Breast epithelium (tissue), 3 donors: ENCODE measurements at regions not wholly inside any gene's neighbourhood (a gene's known extent, or its start where the extent isn't known, plus 50 kb on each side); places are given as distances from the start of the nearest gene placed in this dataset.

ENCODE experiments used
- POLR2A ChIP-seq: fragments of 450-650 bp; IDR thresholded peaks from one replicate; pipeline ENCODE4 v1.6.1; 2016; ENCODE audit warnings: antibody characterized with exemption, mild to moderate bottlenecking, moderate library complexity
- TF ChIP-seq, protein P1 (sequence below), 3 donors: fragments of 450-650 bp; IDR thresholded peaks; one replicate each; pipeline ENCODE4 v1.5.1; 2016 to 2017; ENCODE audit warnings: antibody characterized with exemption in 3 of 3, mild to moderate bottlenecking in 3 of 3, moderate library complexity in 3 of 3

DNA sequence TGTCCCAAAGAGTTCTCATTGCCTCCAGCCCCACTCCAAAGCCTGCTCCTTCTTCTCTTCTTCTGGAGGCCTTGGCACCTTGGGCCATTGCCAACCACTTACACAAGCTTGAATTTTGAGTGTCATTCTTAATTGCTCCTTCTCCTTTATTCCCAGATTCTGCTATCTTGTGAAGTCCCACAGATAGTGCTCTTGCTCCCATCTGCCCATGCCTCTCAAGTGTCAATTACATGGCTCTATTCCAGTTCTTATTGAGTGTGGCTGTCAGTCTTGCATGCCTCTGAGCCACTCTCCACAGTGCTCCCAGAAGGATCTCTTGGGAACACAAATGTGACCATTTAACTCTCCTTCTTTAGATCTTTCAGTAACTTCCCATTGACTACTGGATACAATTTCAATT lies 117.3 kb upstream of the SFRP2 start:
- TF ChIP-seq, protein P1, sequence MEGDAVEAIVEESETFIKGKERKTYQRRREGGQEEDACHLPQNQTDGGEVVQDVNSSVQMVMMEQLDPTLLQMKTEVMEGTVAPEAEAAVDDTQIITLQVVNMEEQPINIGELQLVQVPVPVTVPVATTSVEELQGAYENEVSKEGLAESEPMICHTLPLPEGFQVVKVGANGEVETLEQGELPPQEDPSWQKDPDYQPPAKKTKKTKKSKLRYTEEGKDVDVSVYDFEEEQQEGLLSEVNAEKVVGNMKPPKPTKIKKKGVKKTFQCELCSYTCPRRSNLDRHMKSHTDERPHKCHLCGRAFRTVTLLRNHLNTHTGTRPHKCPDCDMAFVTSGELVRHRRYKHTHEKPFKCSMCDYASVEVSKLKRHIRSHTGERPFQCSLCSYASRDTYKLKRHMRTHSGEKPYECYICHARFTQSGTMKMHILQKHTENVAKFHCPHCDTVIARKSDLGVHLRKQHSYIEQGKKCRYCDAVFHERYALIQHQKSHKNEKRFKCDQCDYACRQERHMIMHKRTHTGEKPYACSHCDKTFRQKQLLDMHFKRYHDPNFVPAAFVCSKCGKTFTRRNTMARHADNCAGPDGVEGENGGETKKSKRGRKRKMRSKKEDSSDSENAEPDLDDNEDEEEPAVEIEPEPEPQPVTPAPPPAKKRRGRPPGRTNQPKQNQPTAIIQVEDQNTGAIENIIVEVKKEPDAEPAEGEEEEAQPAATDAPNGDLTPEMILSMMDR (IDR thresholded peaks at IDR 0.05) = no peak
- TF ChIP-seq POLR2A = no peak
